ENCODE measurements at regions not wholly inside any gene's neighbourhood (a gene's known extent, or its start where the extent isn't known, plus 50 kb on each side); places are given as distances from the start of the nearest gene placed in this dataset.

- no peak overlapping the region for H3K27ac ChIP-seq
- 82 to 92% methylated on average over 4 of the region's 4 CpGs for WGBS, 2 donors (ENCODE audit: low coverage in 1 of 2)
Observed at GRCh38 chr5:52521236-52521635, 266.5 kb upstream of the ITGA1 start.

GRCh38 chr5:52523701-52524100 lies 264.0 kb upstream of the ITGA1 start:
- H3K4me1 ChIP-seq, result no peaks in the 10 kb centered on the region
- no peaks in the 10 kb centered on the region for H3K27me3 ChIP-seq
- no peaks in the 10 kb centered on the region for H3K36me3 ChIP-seq
- ATAC-seq, result no peak
- WGBS, 2 donors (ENCODE audit: low coverage in 1 of 2), result 69 to 84% methylated on average over 2 of the region's 4 CpGs
- H3K27ac ChIP-seq, result no peak overlapping the region
- H3K9me3 ChIP-seq, result no peaks in the 10 kb centered on the region
- H3K4me3 ChIP-seq, result no peak overlapping the region
- TF ChIP-seq POLR2AphosphoS5 (IDR thresholded peaks at IDR 0.05), result no peak

More at GRCh38 chr5:52521236-52521635, 266.5 kb upstream of the ITGA1 start:
- Histone ChIP-seq H3K36me3 (no peaks in the 10 kb centered on the region), H3K4me1 (no peaks in the 10 kb centered on the region), H3K27me3 (no peaks in the 10 kb centered on the region), H3K9me3 (no peaks in the 10 kb centered on the region), H3K4me3 (no peak overlapping the region)
- ATAC-seq, result no peak
- no peak for TF ChIP-seq POLR2A (IDR thresholded peaks at IDR 0.05)
- TF ChIP-seq CTCF (IDR thresholded peaks at IDR 0.05), result no peak
- no peak for TF ChIP-seq POLR2AphosphoS5 (IDR thresholded peaks at IDR 0.05)
- TF ChIP-seq EP300 (IDR thresholded peaks at IDR 0.05), result no peak

GRCh38 chr5:52531105-52531504 lies 256.6 kb upstream of the ITGA1 start:
- Histone ChIP-seq H3K36me3 (no peaks in the 10 kb centered on the region), H3K4me3 (no peak overlapping the region), H3K27me3 (no peaks in the 10 kb centered on the region), H3K27ac (no peak overlapping the region), H3K4me1 (no peaks in the 10 kb centered on the region), H3K9me3 (peaks cover 0 to 6% (median 0%) of the 10 kb centered on the region in 3 donors)
- TF ChIP-seq CTCF (IDR thresholded peaks at IDR 0.05) (no peak), POLR2A (IDR thresholded peaks at IDR 0.05) (no peak), POLR2AphosphoS5 (IDR thresholded peaks at IDR 0.05) (no peak), EP300 (IDR thresholded peaks at IDR 0.05) (no peak)
- 69% methylated on average over 3 of the region's 4 CpGs; no CpG with 5 or more reads in 1 of the 2 donors for WGBS, 2 donors (ENCODE audit: low coverage in 1 of 2)
- ATAC-seq, result no peak

- WGBS, 2 donors (ENCODE audit: low coverage in 1 of 2), result 90 to 100% methylated on average over 5 of the region's 5 CpGs
- TF ChIP-seq POLR2A (IDR thresholded peaks at IDR 0.05) (no peak), POLR2AphosphoS5 (IDR thresholded peaks at IDR 0.05) (no peak), EP300 (IDR thresholded peaks at IDR 0.05) (no peak), CTCF (IDR thresholded peaks at IDR 0.05) (no peak)
- Histone ChIP-seq H3K4me3 (no peak overlapping the region), H3K4me1 (no peaks in the 10 kb centered on the region), H3K27me3 (no peaks in the 10 kb centered on the region), H3K9me3 (peaks cover 0 to 8% (median 0%) of the 10 kb centered on the region in 3 donors), H3K27ac (no peak overlapping the region), H3K36me3 (no peaks in the 10 kb centered on the region)
- no peak for ATAC-seq
Observed at GRCh38 chr5:52543594-52543993, 244.1 kb upstream of the ITGA1 start.

- H3K27ac ChIP-seq, result no peak overlapping the region
- 79 to 92% methylated on average over 2 to 4 of the region's 4 CpGs for WGBS, 2 donors (ENCODE audit: low coverage in 1 of 2)
- no peak for TF ChIP-seq CTCF (IDR thresholded peaks at IDR 0.05)
- no peak for TF ChIP-seq POLR2A (IDR thresholded peaks at IDR 0.05)
- no peak for TF ChIP-seq POLR2AphosphoS5 (IDR thresholded peaks at IDR 0.05)
- no peak for TF ChIP-seq EP300 (IDR thresholded peaks at IDR 0.05)
- peaks cover 0 to 9% (median 0%) of the 10 kb centered on the region in 3 donors for H3K9me3 ChIP-seq
- H3K4me3 ChIP-seq, result no peak overlapping the region
- H3K36me3 ChIP-seq, result no peaks in the 10 kb centered on the region
- ATAC-seq, result no peak
- H3K4me1 ChIP-seq, result no peaks in the 10 kb centered on the region
- no peaks in the 10 kb centered on the region for H3K27me3 ChIP-seq
Observed at GRCh38 chr5:52544738-52545137, 243.0 kb upstream of the ITGA1 start.
